Activated B cell treated with CpG ODN at 0.5 μM for 24 hours (primary cell): ENCODE measurements at regions not wholly inside any gene's neighbourhood (a gene's known extent, or its start where the extent isn't known, plus 50 kb on each side); places are given as distances from the start of the nearest gene placed in this dataset.

Experiments
- ATAC-seq: fragments of 200-7000 bp; cut with Tn5 transposase; one replicate; pipeline ENCODE4 v1.10.0; 2021; ENCODE audit warnings: low read depth, mild to moderate bottlenecking, moderate library complexity
- CTCF ChIA-PET: fragments of 350-600 bp; sonication (Branson Sonifier 250); formaldehyde crosslinking; loops from one replicate; lab custom pipeline; 2021; ENCODE audit warnings: antibody characterized with exemption; lab: Charles Lee
- POLR2A ChIA-PET: fragments of 350-600 bp; sonication (Branson Sonifier 250); formaldehyde crosslinking; loops from one replicate; lab custom pipeline; 2021; ENCODE audit warnings: antibody characterized with exemption; lab: Charles Lee
- DNase-seq: peaks from one replicate; pipeline ENCODE4 v3.0.0; 2022
- H3K27ac Mint-ChIP-seq: one replicate; pipeline ENCODE4 v1.8.0; 2020; ENCODE audit warnings: mixed read lengths
- H3K27me3 Mint-ChIP-seq: one replicate; pipeline ENCODE4 v1.8.0; 2021; ENCODE audit warnings: mixed read lengths
- H3K36me3 Mint-ChIP-seq: one replicate; pipeline ENCODE4 v1.8.0; 2021; ENCODE audit warnings: low read depth, mixed read lengths
- H3K4me1 Mint-ChIP-seq: one replicate; pipeline ENCODE4 v1.8.0; 2021; ENCODE audit warnings: mixed read lengths
- H3K4me3 Mint-ChIP-seq: one replicate; pipeline ENCODE4 v1.8.0; 2020; ENCODE audit warnings: mild to moderate bottlenecking, mixed read lengths
- H3K9me3 Mint-ChIP-seq: one replicate; pipeline ENCODE4 v1.8.0; 2020; ENCODE audit warnings: mixed read lengths
- intact Hi-C: fragments of 100-400 bp; cut with micrococcal nuclease; formaldehyde crosslinking; loops from one replicate; pipeline ENCODE4 v1.15.1; 2024
- TF ChIP-seq, protein P1 (sequence below): fragments of 200-600 bp; IDR thresholded peaks from one replicate; pipeline ENCODE4 v1.8.0; 2022; ENCODE audit warnings: antibody characterized with exemption, mild to moderate bottlenecking

DNA sequence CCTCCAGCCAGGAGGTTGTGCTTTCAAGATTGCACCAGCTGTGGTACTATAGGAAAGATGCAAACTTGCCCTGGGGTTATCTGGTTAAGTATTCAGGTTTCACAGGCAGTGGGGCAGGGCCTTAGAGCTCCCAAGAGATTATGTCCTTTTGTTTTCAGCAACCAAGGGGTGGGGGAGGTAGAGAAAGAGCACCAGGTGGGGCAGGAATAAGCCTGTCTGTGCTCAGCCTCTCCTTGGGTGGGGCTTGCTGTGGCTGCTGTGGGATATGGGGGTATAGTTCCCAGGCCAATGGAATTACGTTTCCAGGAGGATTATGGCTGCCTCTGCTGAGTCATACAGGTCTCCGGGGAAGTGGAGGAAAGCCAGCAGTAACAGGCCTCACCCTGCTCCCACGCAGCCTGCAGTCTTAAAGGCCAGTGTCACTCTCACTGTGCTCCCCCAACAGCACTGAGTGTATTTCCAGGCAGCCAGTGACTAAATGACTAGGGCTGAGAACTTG is 508.6 kb downstream of the RWDD3 start:
- ATAC-seq (no peak), DNase-seq (no peak)
- H3K27me3 Mint-ChIP-seq = no peaks in the 10 kb centered on the region
- H3K4me3 Mint-ChIP-seq = no peak overlapping the region
- POLR2A ChIA-PET = no interaction called here
- H3K9me3 Mint-ChIP-seq = peaks cover 8% of the 10 kb centered on the region
- intact Hi-C loops = no loop called here
- no peaks in the 10 kb centered on the region for H3K4me1 Mint-ChIP-seq
- TF ChIP-seq, protein P1, sequence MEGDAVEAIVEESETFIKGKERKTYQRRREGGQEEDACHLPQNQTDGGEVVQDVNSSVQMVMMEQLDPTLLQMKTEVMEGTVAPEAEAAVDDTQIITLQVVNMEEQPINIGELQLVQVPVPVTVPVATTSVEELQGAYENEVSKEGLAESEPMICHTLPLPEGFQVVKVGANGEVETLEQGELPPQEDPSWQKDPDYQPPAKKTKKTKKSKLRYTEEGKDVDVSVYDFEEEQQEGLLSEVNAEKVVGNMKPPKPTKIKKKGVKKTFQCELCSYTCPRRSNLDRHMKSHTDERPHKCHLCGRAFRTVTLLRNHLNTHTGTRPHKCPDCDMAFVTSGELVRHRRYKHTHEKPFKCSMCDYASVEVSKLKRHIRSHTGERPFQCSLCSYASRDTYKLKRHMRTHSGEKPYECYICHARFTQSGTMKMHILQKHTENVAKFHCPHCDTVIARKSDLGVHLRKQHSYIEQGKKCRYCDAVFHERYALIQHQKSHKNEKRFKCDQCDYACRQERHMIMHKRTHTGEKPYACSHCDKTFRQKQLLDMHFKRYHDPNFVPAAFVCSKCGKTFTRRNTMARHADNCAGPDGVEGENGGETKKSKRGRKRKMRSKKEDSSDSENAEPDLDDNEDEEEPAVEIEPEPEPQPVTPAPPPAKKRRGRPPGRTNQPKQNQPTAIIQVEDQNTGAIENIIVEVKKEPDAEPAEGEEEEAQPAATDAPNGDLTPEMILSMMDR = no peak
- H3K36me3 Mint-ChIP-seq = no peaks in the 10 kb centered on the region
- H3K27ac Mint-ChIP-seq = no peak overlapping the region
- CTCF ChIA-PET = no interaction called here

DNA sequence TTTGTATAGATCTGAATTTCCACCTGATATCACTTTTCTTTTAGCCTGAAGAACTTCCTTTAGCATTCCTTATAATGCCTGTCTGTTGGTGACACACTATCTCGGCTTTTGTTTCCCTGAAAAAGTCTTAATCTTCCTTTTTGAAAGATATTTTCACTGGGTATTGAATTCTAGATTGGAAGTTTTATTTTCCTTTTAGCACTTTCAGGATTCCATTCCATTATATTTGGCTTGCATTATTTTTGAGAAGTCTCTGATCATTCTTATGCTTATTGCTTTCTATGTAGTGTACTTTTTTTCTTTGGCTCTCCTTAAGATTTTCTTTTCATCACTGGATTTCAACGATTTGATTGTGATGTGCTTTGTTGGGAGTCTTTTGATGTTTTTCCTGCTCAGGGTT is 510.7 kb downstream of the RWDD3 start:
- DNase-seq = no peak
- ChIA-PET CTCF (no interaction called here), POLR2A (no interaction called here)
- Mint-ChIP-seq H3K4me1 (no peaks in the 10 kb centered on the region), H3K9me3 (peaks cover 6% of the 10 kb centered on the region), H3K27ac (no peak overlapping the region), H3K36me3 (no peaks in the 10 kb centered on the region), H3K27me3 (no peaks in the 10 kb centered on the region), H3K4me3 (no peak overlapping the region)
- no peak for ATAC-seq
- TF ChIP-seq, protein P1 = no peak
- intact Hi-C loops = no loop called here

DNA sequence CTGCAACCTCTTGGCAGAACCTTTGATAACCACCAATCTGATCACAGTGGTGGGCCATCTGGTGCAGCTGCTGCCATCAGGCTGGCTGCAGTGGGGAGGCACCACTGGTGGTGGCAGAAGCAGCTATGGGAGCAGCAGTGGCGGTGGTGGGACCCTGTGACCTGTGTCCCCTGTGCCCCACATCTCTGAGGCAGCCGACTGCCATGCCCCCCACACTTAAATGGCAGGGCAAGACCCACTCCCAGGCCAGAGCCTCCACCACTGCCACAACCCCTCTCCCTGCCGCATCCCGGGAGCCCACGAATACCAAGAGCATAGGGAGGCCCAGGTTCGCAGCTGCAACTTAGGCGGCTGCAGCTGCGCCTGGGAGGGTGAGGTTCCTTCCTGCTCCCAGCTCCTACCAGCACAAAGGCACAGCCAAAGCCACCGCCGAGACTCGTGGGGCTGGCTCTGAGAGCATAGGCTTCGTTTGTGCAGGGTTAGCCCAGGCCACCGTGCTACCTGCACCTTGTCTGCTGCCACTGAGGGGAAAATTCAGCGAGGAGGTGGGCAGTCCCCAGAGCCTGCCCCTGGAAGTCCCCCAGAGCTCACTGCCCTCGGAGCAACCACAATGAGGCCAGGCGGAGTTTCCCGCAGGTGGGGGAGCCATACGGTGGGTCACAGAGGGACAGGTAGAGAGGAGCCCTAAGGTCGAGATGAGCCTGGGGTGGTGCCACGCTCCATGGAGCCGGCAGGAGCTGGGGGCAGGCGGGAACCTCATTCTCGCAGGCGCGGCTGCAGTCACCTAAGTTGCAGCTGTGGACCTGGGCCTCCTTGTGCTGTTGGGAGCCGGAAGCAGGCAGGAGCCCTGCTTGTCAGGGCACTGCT is 518.7 kb downstream of the RWDD3 start:
- no peak for ATAC-seq
- Mint-ChIP-seq H3K4me1 (no peaks in the 10 kb centered on the region), H3K27ac (no peak overlapping the region), H3K9me3 (peaks cover 15% of the 10 kb centered on the region), H3K27me3 (no peaks in the 10 kb centered on the region), H3K4me3 (no peak overlapping the region), H3K36me3 (no peaks in the 10 kb centered on the region)
- no peak for DNase-seq
- ChIA-PET CTCF (no interaction called here), POLR2A (no interaction called here)
- TF ChIP-seq, protein P1 = no peak
- intact Hi-C loops = no loop called here

DNA sequence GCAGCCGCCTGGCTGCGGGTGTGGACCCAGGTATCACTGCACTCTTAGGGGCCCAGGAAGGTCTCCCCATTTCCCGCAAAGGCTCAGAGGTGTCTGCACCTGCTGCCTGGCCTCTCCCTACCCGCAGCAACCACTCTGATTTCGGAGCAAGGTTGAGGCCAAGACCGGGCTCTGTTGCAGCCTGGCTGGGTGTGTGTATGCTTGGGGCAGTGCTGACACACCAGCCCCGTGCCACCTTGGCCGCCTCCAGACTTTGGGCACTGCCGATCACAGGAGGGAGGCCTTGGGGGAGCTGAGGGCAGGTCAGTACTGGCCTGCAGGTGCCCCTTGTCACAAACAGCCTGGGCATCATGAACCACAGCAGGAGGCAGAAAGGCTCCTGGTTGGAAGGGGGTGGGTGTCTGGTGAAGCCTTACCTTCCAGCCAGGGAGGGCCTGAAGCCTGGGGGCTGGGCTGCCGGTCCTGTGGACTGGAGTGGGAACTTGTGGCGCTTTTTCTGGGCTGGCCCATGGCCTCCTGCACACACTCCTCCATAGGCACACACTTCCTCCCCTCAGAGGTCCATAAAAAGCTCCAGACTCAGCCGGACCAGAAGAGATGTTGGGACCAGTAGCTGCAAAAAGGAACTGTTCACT is 519.5 kb downstream of the RWDD3 start:
- Mint-ChIP-seq H3K9me3 (peaks cover 15% of the 10 kb centered on the region), H3K27ac (no peak overlapping the region), H3K4me1 (no peaks in the 10 kb centered on the region), H3K27me3 (no peaks in the 10 kb centered on the region), H3K4me3 (no peak overlapping the region), H3K36me3 (no peaks in the 10 kb centered on the region)
- ATAC-seq = no peak
- intact Hi-C loops = no loop called here
- TF ChIP-seq, protein P1 = no peak
- no peak for DNase-seq
- ChIA-PET POLR2A (no interaction called here), CTCF (no interaction called here)

DNA sequence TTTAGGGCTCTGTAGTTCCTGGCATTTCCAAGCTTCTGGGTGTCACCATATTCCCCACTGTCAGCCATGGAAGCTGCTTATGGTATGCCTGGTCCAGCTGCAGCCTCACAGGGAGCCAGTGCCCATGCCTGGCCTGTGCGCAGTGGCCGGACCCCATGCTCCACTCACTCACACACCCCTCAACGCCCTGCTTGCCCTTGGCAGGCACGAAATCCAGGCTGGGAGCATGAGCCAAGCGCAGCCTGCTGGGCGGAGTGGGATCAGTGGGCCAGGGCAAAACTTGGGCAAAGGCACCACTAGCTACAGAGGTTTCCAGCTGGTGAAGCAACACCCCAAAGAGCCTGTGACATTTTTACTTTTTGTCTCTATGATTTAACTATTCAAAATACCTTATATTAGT is 520.4 kb downstream of the RWDD3 start:
- no peak overlapping the region for H3K27ac Mint-ChIP-seq
- TF ChIP-seq, protein P1 = no peak
- no peaks in the 10 kb centered on the region for H3K4me1 Mint-ChIP-seq
- POLR2A ChIA-PET = no interaction called here
- intact Hi-C loops = no loop called here
- H3K4me3 Mint-ChIP-seq = no peak overlapping the region
- CTCF ChIA-PET = no interaction called here
- peaks cover 17% of the 10 kb centered on the region for H3K9me3 Mint-ChIP-seq
- H3K27me3 Mint-ChIP-seq = no peaks in the 10 kb centered on the region
- no peak for ATAC-seq
- no peaks in the 10 kb centered on the region for H3K36me3 Mint-ChIP-seq
- DNase-seq = no peak
